ENCODE measurements at regions not wholly inside any gene's neighbourhood (a gene's known extent, or its start where the extent isn't known, plus 50 kb on each side); places are given as distances from the start of the nearest gene placed in this dataset.
A peak's percentile ranks its signal among the peaks of the same experiment; 100 is the strongest.
"Not testable (repeated sequence)": the region's sequence is repeated elsewhere in the genome, so short reads cannot be mapped to it uniquely, and the experiment has no call there.

GRCh38 chr2:111380733-111381439 is 260.2 kb downstream of the BCL2L11 start:
- FAIRE-seq; H3K36me3 ChIP-seq (ENCODE audit: control insufficient read depth in 2 of 3, insufficient read depth in 3 of 3, low read length in 3 of 3); H3K4me1 ChIP-seq (ENCODE audit: control insufficient read depth in 2 of 3, insufficient read depth in 2 of 3, low read depth in 1 of 3, low read length in 3 of 3); H3K4me3 ChIP-seq (ENCODE audit: low read length in 3 of 3); H3K27me3 ChIP-seq (ENCODE audit: control insufficient read depth, insufficient read depth, low read length); H3K9me3 ChIP-seq (ENCODE audit: control insufficient read depth in 2 of 3, insufficient read depth in 1 of 3, low read length in 3 of 3); intact Hi-C loops (cut with DNase I); H3K9ac ChIP-seq (ENCODE audit: low read length in 3 of 3); DNase-seq; H3K27ac ChIP-seq (ENCODE audit: low read depth in 2 of 2, low read length in 2 of 2): not testable (repeated sequence)

DNA sequence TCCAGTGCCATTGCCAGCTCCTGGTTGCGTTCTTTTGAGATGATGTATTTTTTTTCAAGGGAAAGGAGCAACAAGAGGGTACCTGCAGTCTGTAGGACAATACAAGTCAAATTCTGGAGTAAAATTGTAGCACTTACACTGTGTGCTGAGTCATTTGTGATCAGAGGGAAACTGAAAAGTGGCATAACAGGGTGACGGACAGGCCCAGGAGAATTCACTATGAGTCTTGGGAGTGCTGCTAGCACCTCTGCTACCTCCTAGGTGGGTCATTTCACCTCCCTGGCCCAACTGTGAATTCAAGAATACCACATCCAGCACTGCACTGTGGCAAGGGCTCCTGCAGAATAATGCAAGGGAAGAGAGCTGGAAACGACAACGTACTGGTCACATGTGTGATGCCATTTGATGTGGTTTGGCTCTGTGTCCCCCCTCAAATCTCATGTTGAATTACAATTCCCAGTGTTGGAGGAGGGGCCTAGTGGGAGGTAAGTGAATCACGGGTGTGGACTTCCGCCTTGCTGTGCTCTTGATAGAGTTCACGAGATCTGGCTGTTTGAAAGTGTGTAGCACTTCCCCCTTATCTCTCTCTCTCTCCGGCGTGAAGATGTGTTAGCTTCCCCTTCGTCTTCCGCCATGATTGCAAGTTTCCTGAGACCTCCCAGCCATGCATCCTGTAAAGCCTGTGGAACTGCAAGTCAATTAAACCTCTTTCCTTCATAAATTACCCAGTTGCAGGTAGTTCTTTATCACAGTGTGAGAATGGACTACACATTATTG is 261.0 kb downstream of the BCL2L11 start:
- DNase-seq; H3K36me3 ChIP-seq (ENCODE audit: control insufficient read depth in 2 of 3, insufficient read depth in 3 of 3, low read length in 3 of 3); FAIRE-seq; H3K4me1 ChIP-seq (ENCODE audit: control insufficient read depth in 2 of 3, insufficient read depth in 2 of 3, low read depth in 1 of 3, low read length in 3 of 3); H3K27me3 ChIP-seq (ENCODE audit: control insufficient read depth, insufficient read depth, low read length); H3K9me3 ChIP-seq (ENCODE audit: control insufficient read depth in 2 of 3, insufficient read depth in 1 of 3, low read length in 3 of 3); intact Hi-C loops (cut with DNase I); H3K27ac ChIP-seq (ENCODE audit: low read depth in 2 of 2, low read length in 2 of 2); H3K4me3 ChIP-seq (ENCODE audit: low read length in 3 of 3); H3K9ac ChIP-seq (ENCODE audit: low read length in 3 of 3): not testable (repeated sequence)

- H3K27me3 ChIP-seq (ENCODE audit: control insufficient read depth, insufficient read depth, low read length); FAIRE-seq; H3K4me3 ChIP-seq (ENCODE audit: low read length in 3 of 3); intact Hi-C loops (cut with DNase I); H3K36me3 ChIP-seq (ENCODE audit: control insufficient read depth in 2 of 3, insufficient read depth in 3 of 3, low read length in 3 of 3); H3K27ac ChIP-seq (ENCODE audit: low read depth in 2 of 2, low read length in 2 of 2); DNase-seq; H3K9me3 ChIP-seq (ENCODE audit: control insufficient read depth in 2 of 3, insufficient read depth in 1 of 3, low read length in 3 of 3); H3K9ac ChIP-seq (ENCODE audit: low read length in 3 of 3); H3K4me1 ChIP-seq (ENCODE audit: control insufficient read depth in 2 of 3, insufficient read depth in 2 of 3, low read depth in 1 of 3, low read length in 3 of 3): not testable (repeated sequence)
Observed at GRCh38 chr2:111382507-111382906, 261.8 kb downstream of the BCL2L11 start.

DNA sequence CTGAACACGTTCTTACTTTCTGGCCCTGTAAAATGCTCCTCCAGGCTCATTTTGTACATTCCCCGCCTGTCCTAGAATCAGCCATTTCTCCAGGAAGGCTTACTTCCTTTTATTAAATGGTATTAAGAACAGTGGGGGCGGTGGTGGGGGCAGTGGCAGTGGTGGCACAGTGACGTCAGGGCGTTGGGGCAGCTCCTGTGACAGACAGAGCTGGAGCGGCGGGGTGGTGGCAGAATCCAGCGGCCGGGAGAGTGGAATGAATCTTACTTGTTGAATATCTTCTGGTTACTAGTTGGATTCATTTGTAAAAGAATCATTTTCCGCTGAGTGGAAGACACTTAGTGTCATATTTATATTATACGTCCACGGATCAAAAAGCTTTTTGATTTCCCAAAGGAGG is 262.6 kb downstream of the BCL2L11 start:
- H3K4me1 ChIP-seq (ENCODE audit: control insufficient read depth in 2 of 3, insufficient read depth in 2 of 3, low read depth in 1 of 3, low read length in 3 of 3); H3K27me3 ChIP-seq (ENCODE audit: control insufficient read depth, insufficient read depth, low read length); FAIRE-seq; H3K4me3 ChIP-seq (ENCODE audit: low read length in 3 of 3); H3K36me3 ChIP-seq (ENCODE audit: control insufficient read depth in 2 of 3, insufficient read depth in 3 of 3, low read length in 3 of 3); intact Hi-C loops (cut with DNase I); H3K9ac ChIP-seq (ENCODE audit: low read length in 3 of 3); H3K9me3 ChIP-seq (ENCODE audit: control insufficient read depth in 2 of 3, insufficient read depth in 1 of 3, low read length in 3 of 3); H3K27ac ChIP-seq (ENCODE audit: low read depth in 2 of 2, low read length in 2 of 2): not testable (repeated sequence)
- DNase-seq: peak in 1 of 5 donors; percentile 30

GRCh38 chr2:111385226-111385957 is 264.7 kb downstream of the BCL2L11 start:
- H3K4me1 ChIP-seq (ENCODE audit: control insufficient read depth in 2 of 3, insufficient read depth in 2 of 3, low read depth in 1 of 3, low read length in 3 of 3); H3K4me3 ChIP-seq (ENCODE audit: low read length in 3 of 3); intact Hi-C loops (cut with DNase I); H3K9ac ChIP-seq (ENCODE audit: low read length in 3 of 3); H3K27me3 ChIP-seq (ENCODE audit: control insufficient read depth, insufficient read depth, low read length); H3K27ac ChIP-seq (ENCODE audit: low read depth in 2 of 2, low read length in 2 of 2); H3K9me3 ChIP-seq (ENCODE audit: control insufficient read depth in 2 of 3, insufficient read depth in 1 of 3, low read length in 3 of 3); DNase-seq; FAIRE-seq; H3K36me3 ChIP-seq (ENCODE audit: control insufficient read depth in 2 of 3, insufficient read depth in 3 of 3, low read length in 3 of 3): not testable (repeated sequence)

DNA sequence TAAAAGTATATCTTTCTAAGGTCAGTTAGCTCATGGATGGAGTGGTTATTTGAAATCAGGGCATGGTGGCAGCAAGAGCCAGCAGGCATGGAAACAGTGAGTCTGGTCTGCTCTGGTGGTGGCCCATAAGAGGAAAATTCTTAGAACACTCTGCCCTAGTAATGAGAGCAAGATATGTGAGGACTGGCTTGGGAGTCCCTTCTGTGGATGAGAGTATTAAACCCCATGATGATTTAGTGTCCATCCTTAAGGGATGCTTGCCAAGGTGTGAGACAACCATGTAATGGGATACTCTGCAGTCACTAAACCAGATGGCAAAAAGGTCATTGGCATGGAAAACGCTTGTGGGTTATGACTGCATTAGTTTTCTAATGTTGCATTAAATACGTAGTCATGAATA is 269.9 kb downstream of the BCL2L11 start:
- H3K4me1 ChIP-seq (ENCODE audit: control insufficient read depth in 2 of 3, insufficient read depth in 2 of 3, low read depth in 1 of 3, low read length in 3 of 3); H3K9me3 ChIP-seq (ENCODE audit: control insufficient read depth in 2 of 3, insufficient read depth in 1 of 3, low read length in 3 of 3); H3K36me3 ChIP-seq (ENCODE audit: control insufficient read depth in 2 of 3, insufficient read depth in 3 of 3, low read length in 3 of 3); H3K27me3 ChIP-seq (ENCODE audit: control insufficient read depth, insufficient read depth, low read length); DNase-seq; H3K27ac ChIP-seq (ENCODE audit: low read depth in 2 of 2, low read length in 2 of 2); intact Hi-C loops (cut with DNase I); H3K9ac ChIP-seq (ENCODE audit: low read length in 3 of 3); H3K4me3 ChIP-seq (ENCODE audit: low read length in 3 of 3); FAIRE-seq: not testable (repeated sequence)

DNA sequence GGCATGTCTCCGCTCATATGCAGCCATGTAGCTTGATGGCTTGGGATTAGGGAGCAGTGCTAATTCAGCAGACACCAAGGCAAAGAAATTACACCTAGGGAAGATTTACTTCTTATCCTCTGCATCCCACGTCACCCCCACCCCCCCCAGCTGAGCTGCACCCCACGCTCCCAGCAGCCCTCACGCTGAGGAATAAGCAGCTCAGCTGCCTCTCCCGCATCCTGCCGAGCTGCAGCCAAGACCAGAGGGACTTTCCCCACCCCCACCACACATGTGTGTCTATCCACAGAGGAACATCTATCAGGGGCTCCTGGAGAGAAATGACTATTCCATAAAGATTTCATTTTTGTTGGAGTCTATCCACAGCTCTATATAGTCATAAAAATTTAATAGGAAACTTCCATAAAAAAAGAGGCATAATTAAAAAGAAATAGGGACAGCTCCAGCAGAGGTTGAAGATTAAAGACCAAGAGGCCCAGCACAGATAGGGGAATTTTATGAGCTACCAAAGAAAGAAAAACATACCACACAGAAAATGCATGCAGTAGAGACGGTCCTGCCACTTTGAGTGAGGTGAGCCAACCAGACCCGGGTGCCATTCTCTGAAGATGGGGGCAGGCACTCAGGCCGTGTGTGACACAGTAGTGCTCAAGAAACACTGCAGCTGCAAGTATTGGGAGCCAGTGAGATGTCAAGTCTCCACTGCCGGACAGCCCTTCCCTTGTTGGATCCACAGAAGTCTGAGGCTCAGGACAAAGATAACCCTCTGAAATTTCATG is 274.8 kb downstream of the BCL2L11 start:
- H3K9me3 ChIP-seq (ENCODE audit: control insufficient read depth in 2 of 3, insufficient read depth in 1 of 3, low read length in 3 of 3); H3K36me3 ChIP-seq (ENCODE audit: control insufficient read depth in 2 of 3, insufficient read depth in 3 of 3, low read length in 3 of 3); H3K4me3 ChIP-seq (ENCODE audit: low read length in 3 of 3); intact Hi-C loops (cut with DNase I); H3K27ac ChIP-seq (ENCODE audit: low read depth in 2 of 2, low read length in 2 of 2); H3K9ac ChIP-seq (ENCODE audit: low read length in 3 of 3); H3K27me3 ChIP-seq (ENCODE audit: control insufficient read depth, insufficient read depth, low read length); FAIRE-seq; H3K4me1 ChIP-seq (ENCODE audit: control insufficient read depth in 2 of 3, insufficient read depth in 2 of 3, low read depth in 1 of 3, low read length in 3 of 3): not testable (repeated sequence)
- peak; percentile 42 to 88 (median 71) for DNase-seq

All from kidney (tissue), 10 donors.